Panc1 (cell line): ENCODE measurements at regions not wholly inside any gene's neighbourhood (a gene's known extent, or its start where the extent isn't known, plus 50 kb on each side); places are given as distances from the start of the nearest gene placed in this dataset.

Source experiments
- ATAC-seq: fragments of 200-7000 bp; cut with Tn5 transposase; 2 replicates; pipeline ENCODE4 v1.9.1; 2020; ENCODE audit warnings: mild to moderate bottlenecking, moderate library complexity
- BruUV-seq: library from RNA; stranded (reverse); fragments of 400-500 nt; replicated peaks from 2 replicates; lab custom pipeline; 2021; lab: Mats Ljungman, UMichigan
- CTCF ChIA-PET: fragments of 300-600 bp; sonication (Branson Sonifier 250); formaldehyde crosslinking; loops from one replicate; lab custom pipeline; 2022; ENCODE audit warnings: antibody characterized with exemption; lab: Charles Lee
- POLR2A ChIA-PET: fragments of 300-600 bp; sonication (Branson Sonifier 250); formaldehyde crosslinking; loops from one replicate; lab custom pipeline; 2022; ENCODE audit warnings: antibody characterized with exemption; lab: Charles Lee
- DNase-seq: peaks from one replicate; pipeline ENCODE4 v3.0.0-alpha.2; 2010; ENCODE audit warnings: low read depth, low spot score
- H3K27ac ChIP-seq: 2 replicates; pipeline ENCODE4 v1.5.1; 2011; ENCODE audit warnings: mild to moderate bottlenecking, low read length, inconsistent platforms
- H3K27me3 ChIP-seq: fragments of 200-500 bp; sonication (Bioruptor generic); 2 replicates; pipeline ENCODE4 v1.6.0; 2014; ENCODE audit warnings: low read length, inconsistent platforms; ENCODE audit not compliant: control insufficient read depth, insufficient read depth
- H3K36me3 ChIP-seq: fragments of 200-500 bp; sonication (Bioruptor generic); 2 replicates; pipeline ENCODE4 v1.5.1; 2014; ENCODE audit warnings: inconsistent platforms, mild to moderate bottlenecking, low read length, moderate library complexity; ENCODE audit not compliant: control insufficient read depth, insufficient read depth
- H3K4me1 ChIP-seq: 2 replicates; pipeline ENCODE4 v1.5.1; 2011; ENCODE audit warnings: inconsistent platforms, mild to moderate bottlenecking, low read length, moderate library complexity; ENCODE audit not compliant: control insufficient read depth, insufficient read depth
- H3K4me3 ChIP-seq, 2 experiments: 2 replicates each; pipeline ENCODE4 v1.5.1; 2011 to 2012; ENCODE audit warnings: low read depth in 2 of 2, low read length in 2 of 2, mild to moderate bottlenecking in 2 of 2, inconsistent platforms in 1 of 2, moderate library complexity in 1 of 2
- H3K9me3 ChIP-seq: fragments of 200-500 bp; sonication (Bioruptor generic); 2 replicates; pipeline ENCODE4 v1.5.1; 2014; ENCODE audit warnings: low read depth, mild to moderate bottlenecking, inconsistent platforms, low read length, moderate library complexity; ENCODE audit not compliant: control insufficient read depth, insufficient read depth
- POLR2AphosphoS5 ChIP-seq: IDR thresholded peaks from 2 replicates; pipeline ENCODE4 v1.6.1; 2012; ENCODE audit warnings: mild to moderate bottlenecking, low read depth, low read length, moderate library complexity
- SIN3A ChIP-seq: IDR thresholded peaks from 2 replicates; pipeline ENCODE4 v1.6.1; 2012; ENCODE audit warnings: low read depth, mild to moderate bottlenecking, low read length, moderate library complexity, borderline replicate concordance; ENCODE audit not compliant: insufficient read depth
- TCF7L2 ChIP-seq: IDR thresholded peaks from 2 replicates; pipeline ENCODE4 v1.6.1; 2011; ENCODE audit warnings: mild to moderate bottlenecking, low read depth, low read length, inconsistent platforms
- in situ Hi-C: cut with HindIII; loops from 2 replicates; pipeline ENCODE4 v1.10.0; 2016; ENCODE audit warnings: low sequenced_read_pairs, low pct_unique_long_range_greater_than_20kb
- intact Hi-C: fragments of 100-400 bp; cut with micrococcal nuclease; formaldehyde crosslinking; loops from one replicate; pipeline ENCODE4 v1.10.0; 2022; ENCODE audit not compliant: unreplicated experiment
- TF ChIP-seq, protein P1 (sequence below), 2 experiments: IDR thresholded peaks; 2 replicates each; pipeline ENCODE4 v1.6.1; 2011 to 2012; ENCODE audit warnings: low read depth in 2 of 2, control low read depth in 1 of 2, low read length in 1 of 2, mild to moderate bottlenecking in 1 of 2, moderate library complexity in 1 of 2; ENCODE audit not compliant: insufficient read depth in 1 of 2
- TF ChIP-seq, protein P2 (sequence below): fragments of 450-650 bp; IDR thresholded peaks from 2 replicates; pipeline ENCODE4 v1.5.1; 2017; ENCODE audit warnings: mild to moderate bottlenecking

DNA sequence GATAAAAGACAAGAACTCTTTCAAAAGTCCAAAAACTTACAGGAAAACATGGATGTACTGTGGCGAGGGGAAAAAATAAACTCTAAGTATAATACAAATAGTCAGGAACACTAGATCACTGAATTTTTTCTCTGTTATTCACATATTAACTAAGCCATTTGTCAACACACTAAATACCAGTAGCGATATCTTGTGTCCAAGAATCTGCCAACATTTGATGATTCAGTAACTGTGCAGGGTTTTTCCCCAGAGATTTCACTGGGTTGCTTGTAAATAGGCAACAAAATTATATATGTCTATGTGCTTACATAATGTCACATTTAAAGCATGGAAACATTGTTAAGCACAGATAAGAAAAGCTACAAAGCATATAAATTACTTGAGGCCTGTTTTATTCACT lies 205.9 kb downstream of the KIF21A start:
- ChIA-PET POLR2A (no interaction called here), CTCF (no interaction called here)
- TF ChIP-seq, protein P1, sequence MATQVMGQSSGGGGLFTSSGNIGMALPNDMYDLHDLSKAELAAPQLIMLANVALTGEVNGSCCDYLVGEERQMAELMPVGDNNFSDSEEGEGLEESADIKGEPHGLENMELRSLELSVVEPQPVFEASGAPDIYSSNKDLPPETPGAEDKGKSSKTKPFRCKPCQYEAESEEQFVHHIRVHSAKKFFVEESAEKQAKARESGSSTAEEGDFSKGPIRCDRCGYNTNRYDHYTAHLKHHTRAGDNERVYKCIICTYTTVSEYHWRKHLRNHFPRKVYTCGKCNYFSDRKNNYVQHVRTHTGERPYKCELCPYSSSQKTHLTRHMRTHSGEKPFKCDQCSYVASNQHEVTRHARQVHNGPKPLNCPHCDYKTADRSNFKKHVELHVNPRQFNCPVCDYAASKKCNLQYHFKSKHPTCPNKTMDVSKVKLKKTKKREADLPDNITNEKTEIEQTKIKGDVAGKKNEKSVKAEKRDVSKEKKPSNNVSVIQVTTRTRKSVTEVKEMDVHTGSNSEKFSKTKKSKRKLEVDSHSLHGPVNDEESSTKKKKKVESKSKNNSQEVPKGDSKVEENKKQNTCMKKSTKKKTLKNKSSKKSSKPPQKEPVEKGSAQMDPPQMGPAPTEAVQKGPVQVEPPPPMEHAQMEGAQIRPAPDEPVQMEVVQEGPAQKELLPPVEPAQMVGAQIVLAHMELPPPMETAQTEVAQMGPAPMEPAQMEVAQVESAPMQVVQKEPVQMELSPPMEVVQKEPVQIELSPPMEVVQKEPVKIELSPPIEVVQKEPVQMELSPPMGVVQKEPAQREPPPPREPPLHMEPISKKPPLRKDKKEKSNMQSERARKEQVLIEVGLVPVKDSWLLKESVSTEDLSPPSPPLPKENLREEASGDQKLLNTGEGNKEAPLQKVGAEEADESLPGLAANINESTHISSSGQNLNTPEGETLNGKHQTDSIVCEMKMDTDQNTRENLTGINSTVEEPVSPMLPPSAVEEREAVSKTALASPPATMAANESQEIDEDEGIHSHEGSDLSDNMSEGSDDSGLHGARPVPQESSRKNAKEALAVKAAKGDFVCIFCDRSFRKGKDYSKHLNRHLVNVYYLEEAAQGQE (IDR thresholded peaks at IDR 0.05; ENCODE audit: insufficient read depth in 1 of 2, low read depth in 2 of 2, low read length in 1 of 2) = no peak
- TF ChIP-seq, protein P2, sequence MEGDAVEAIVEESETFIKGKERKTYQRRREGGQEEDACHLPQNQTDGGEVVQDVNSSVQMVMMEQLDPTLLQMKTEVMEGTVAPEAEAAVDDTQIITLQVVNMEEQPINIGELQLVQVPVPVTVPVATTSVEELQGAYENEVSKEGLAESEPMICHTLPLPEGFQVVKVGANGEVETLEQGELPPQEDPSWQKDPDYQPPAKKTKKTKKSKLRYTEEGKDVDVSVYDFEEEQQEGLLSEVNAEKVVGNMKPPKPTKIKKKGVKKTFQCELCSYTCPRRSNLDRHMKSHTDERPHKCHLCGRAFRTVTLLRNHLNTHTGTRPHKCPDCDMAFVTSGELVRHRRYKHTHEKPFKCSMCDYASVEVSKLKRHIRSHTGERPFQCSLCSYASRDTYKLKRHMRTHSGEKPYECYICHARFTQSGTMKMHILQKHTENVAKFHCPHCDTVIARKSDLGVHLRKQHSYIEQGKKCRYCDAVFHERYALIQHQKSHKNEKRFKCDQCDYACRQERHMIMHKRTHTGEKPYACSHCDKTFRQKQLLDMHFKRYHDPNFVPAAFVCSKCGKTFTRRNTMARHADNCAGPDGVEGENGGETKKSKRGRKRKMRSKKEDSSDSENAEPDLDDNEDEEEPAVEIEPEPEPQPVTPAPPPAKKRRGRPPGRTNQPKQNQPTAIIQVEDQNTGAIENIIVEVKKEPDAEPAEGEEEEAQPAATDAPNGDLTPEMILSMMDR = no peak
- no peak for TF ChIP-seq TCF7L2
- TF ChIP-seq POLR2AphosphoS5 = no peak
- TF ChIP-seq SIN3A = no peak
- Histone ChIP-seq H3K4me3 (no peak overlapping the region), H3K27me3 (no peaks in the 10 kb centered on the region), H3K9me3 (no peaks in the 10 kb centered on the region), H3K27ac (no peak overlapping the region), H3K4me1 (no peaks in the 10 kb centered on the region; the same call in 1 of the 2 replicates), H3K36me3 (no peaks in the 10 kb centered on the region; the same call in 1 of the 2 replicates)
- peak; percentile 76 for DNase-seq
- in situ Hi-C loops (no loop called here), intact Hi-C loops (no loop called here)
- ATAC-seq = peak; percentile 77
- no TSS peak for BruUV-seq

DNA sequence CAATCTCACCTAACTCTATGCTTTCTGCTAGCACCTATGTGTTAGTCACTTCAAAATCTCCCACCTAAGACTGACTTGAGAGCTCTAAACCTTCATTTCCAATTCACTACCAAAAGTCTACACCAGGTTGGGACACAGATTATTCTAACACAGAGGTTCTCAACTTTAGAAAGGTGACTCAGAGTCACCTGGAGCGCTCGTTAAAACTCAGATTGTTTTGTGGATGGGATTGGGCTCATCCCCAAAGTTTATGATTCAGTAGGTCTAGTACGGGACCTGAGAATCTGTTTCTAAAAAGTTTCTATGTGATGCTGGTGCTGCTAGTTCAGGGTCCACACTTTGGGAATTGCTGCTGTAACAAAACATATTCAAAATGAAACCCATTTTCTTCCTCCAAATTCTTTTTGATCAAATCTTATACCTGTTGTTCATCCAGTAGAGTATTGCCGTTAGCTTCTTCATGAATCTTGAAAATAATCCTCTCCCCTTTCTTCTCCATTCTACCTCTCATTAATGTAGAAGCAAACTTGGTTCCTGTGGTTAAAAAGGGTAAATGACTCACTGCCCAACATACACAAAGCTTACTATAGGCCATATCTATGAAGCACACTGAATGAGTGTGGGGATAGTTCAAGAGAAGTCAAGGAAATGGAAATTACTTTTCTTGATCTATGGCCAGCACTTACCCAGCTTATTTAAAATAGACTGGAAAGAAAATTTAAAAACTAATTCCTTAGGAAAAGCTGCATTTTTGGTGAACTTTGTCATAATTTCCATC lies 206.7 kb downstream of the KIF21A start:
- H3K4me3 ChIP-seq = no peak overlapping the region
- DNase-seq (no peak), ATAC-seq (peak; percentile 77)
- H3K27ac ChIP-seq = no peak overlapping the region
- no TSS peak for BruUV-seq
- H3K27me3 ChIP-seq = no peaks in the 10 kb centered on the region
- ChIA-PET CTCF (no interaction called here), POLR2A (no interaction called here)
- no peaks in the 10 kb centered on the region; the same call in 1 of the 2 replicates for H3K36me3 ChIP-seq
- no peaks in the 10 kb centered on the region for H3K9me3 ChIP-seq
- no peaks in the 10 kb centered on the region; the same call in 1 of the 2 replicates for H3K4me1 ChIP-seq
- intact Hi-C loops (no loop called here), in situ Hi-C loops (no loop called here)
- no peak for TF ChIP-seq POLR2AphosphoS5
- TF ChIP-seq, protein P2 = no peak
- no peak for TF ChIP-seq SIN3A
- TF ChIP-seq, protein P1 (IDR thresholded peaks at IDR 0.05; ENCODE audit: insufficient read depth in 1 of 2, low read depth in 2 of 2, low read length in 1 of 2) = no peak
- no peak for TF ChIP-seq TCF7L2
